ENCODE measurements at regions not wholly inside any gene's neighbourhood (a gene's known extent, or its start where the extent isn't known, plus 50 kb on each side); places are given as distances from the start of the nearest gene placed in this dataset.

DNA sequence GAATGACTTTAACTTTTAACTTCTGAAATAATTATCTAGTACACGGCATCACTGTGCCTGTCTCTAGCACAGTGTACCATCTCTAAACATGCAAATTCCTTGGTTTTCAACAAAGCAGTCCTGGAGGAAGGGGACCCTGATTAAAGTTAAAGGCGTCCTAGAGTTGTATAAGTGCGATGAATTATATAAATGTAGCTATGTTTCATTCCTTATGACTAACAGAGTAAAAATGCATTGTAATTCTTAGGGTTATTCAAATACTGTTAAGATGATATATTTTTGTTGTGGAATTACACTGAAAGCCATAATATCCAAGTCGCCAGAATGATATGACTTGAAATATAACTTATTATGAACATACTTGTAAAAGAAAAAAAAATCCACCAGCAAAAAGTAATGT is 544.9 kb upstream of the LINC00305 start:
- TF ChIP-seq POLR2AphosphoS2 (IDR thresholded peaks at IDR 0.05; ENCODE audit: low read depth, low read length) = no peak
- TF ChIP-seq SP140L (CRISPR knock-in tag; IDR thresholded peaks at IDR 0.05; ENCODE audit: borderline replicate concordance) = no peak
- TF ChIP-seq, protein P1, sequence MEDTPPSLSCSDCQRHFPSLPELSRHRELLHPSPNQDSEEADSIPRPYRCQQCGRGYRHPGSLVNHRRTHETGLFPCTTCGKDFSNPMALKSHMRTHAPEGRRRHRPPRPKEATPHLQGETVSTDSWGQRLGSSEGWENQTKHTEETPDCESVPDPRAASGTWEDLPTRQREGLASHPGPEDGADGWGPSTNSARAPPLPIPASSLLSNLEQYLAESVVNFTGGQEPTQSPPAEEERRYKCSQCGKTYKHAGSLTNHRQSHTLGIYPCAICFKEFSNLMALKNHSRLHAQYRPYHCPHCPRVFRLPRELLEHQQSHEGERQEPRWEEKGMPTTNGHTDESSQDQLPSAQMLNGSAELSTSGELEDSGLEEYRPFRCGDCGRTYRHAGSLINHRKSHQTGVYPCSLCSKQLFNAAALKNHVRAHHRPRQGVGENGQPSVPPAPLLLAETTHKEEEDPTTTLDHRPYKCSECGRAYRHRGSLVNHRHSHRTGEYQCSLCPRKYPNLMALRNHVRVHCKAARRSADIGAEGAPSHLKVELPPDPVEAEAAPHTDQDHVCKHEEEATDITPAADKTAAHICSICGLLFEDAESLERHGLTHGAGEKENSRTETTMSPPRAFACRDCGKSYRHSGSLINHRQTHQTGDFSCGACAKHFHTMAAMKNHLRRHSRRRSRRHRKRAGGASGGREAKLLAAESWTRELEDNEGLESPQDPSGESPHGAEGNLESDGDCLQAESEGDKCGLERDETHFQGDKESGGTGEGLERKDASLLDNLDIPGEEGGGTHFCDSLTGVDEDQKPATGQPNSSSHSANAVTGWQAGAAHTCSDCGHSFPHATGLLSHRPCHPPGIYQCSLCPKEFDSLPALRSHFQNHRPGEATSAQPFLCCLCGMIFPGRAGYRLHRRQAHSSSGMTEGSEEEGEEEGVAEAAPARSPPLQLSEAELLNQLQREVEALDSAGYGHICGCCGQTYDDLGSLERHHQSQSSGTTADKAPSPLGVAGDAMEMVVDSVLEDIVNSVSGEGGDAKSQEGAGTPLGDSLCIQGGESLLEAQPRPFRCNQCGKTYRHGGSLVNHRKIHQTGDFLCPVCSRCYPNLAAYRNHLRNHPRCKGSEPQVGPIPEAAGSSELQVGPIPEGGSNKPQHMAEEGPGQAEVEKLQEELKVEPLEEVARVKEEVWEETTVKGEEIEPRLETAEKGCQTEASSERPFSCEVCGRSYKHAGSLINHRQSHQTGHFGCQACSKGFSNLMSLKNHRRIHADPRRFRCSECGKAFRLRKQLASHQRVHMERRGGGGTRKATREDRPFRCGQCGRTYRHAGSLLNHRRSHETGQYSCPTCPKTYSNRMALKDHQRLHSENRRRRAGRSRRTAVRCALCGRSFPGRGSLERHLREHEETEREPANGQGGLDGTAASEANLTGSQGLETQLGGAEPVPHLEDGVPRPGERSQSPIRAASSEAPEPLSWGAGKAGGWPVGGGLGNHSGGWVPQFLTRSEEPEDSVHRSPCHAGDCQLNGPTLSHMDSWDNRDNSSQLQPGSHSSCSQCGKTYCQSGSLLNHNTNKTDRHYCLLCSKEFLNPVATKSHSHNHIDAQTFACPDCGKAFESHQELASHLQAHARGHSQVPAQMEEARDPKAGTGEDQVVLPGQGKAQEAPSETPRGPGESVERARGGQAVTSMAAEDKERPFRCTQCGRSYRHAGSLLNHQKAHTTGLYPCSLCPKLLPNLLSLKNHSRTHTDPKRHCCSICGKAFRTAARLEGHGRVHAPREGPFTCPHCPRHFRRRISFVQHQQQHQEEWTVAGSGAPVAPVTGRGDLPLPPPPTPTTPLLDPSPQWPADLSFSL (CRISPR knock-in tag; IDR thresholded peaks at IDR 0.05) = no peak
- TF ChIP-seq, protein P2, sequence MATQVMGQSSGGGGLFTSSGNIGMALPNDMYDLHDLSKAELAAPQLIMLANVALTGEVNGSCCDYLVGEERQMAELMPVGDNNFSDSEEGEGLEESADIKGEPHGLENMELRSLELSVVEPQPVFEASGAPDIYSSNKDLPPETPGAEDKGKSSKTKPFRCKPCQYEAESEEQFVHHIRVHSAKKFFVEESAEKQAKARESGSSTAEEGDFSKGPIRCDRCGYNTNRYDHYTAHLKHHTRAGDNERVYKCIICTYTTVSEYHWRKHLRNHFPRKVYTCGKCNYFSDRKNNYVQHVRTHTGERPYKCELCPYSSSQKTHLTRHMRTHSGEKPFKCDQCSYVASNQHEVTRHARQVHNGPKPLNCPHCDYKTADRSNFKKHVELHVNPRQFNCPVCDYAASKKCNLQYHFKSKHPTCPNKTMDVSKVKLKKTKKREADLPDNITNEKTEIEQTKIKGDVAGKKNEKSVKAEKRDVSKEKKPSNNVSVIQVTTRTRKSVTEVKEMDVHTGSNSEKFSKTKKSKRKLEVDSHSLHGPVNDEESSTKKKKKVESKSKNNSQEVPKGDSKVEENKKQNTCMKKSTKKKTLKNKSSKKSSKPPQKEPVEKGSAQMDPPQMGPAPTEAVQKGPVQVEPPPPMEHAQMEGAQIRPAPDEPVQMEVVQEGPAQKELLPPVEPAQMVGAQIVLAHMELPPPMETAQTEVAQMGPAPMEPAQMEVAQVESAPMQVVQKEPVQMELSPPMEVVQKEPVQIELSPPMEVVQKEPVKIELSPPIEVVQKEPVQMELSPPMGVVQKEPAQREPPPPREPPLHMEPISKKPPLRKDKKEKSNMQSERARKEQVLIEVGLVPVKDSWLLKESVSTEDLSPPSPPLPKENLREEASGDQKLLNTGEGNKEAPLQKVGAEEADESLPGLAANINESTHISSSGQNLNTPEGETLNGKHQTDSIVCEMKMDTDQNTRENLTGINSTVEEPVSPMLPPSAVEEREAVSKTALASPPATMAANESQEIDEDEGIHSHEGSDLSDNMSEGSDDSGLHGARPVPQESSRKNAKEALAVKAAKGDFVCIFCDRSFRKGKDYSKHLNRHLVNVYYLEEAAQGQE (IDR thresholded peaks at IDR 0.05; ENCODE audit: borderline replicate concordance in 1 of 2, low read depth in 1 of 2, low read length in 2 of 2) = no peak
- no peak for TF ChIP-seq HNF4A (CRISPR knock-in tag; IDR thresholded peaks at IDR 0.05)
- TF ChIP-seq ADNP (CRISPR knock-in tag; IDR thresholded peaks at IDR 0.05) = no peak
- no peak for TF ChIP-seq YY1 (IDR thresholded peaks at IDR 0.05; ENCODE audit: insufficient read depth, insufficient replicate concordance, low read depth, low read length)
- TF ChIP-seq HDAC2 (CRISPR knock-in tag; IDR thresholded peaks at IDR 0.05) = no peak
- no peak for TF ChIP-seq ZNF282 (IDR thresholded peaks at IDR 0.05; ENCODE audit: partially characterized antibody)
- TF ChIP-seq IRF2 (CRISPR knock-in tag; IDR thresholded peaks at IDR 0.05) = no peak
